ENCODE measurements at regions not wholly inside any gene's neighbourhood (a gene's known extent, or its start where the extent isn't known, plus 50 kb on each side); places are given as distances from the start of the nearest gene placed in this dataset.

GRCh38 chr6:134823710-134824034 lies 126.2 kb downstream of the ALDH8A1 start:
- TF ChIP-seq CTCF (IDR thresholded peaks at IDR 0.05): no peak
- no peak for TF ChIP-seq POLR2A (IDR thresholded peaks at IDR 0.05)

All from prostate gland (tissue), 2 donors.